UCSD-AML1 (cell line): ENCODE measurements at regions not wholly inside any gene's neighbourhood (a gene's known extent, or its start where the extent isn't known, plus 50 kb on each side); places are given as distances from the start of the nearest gene placed in this dataset.

Experiments
- DNase-seq: peaks from one replicate; lab custom pipeline; 2025; ENCODE audit not compliant: unreplicated experiment; lab: John Stamatoyannopoulos, UW

DNA sequence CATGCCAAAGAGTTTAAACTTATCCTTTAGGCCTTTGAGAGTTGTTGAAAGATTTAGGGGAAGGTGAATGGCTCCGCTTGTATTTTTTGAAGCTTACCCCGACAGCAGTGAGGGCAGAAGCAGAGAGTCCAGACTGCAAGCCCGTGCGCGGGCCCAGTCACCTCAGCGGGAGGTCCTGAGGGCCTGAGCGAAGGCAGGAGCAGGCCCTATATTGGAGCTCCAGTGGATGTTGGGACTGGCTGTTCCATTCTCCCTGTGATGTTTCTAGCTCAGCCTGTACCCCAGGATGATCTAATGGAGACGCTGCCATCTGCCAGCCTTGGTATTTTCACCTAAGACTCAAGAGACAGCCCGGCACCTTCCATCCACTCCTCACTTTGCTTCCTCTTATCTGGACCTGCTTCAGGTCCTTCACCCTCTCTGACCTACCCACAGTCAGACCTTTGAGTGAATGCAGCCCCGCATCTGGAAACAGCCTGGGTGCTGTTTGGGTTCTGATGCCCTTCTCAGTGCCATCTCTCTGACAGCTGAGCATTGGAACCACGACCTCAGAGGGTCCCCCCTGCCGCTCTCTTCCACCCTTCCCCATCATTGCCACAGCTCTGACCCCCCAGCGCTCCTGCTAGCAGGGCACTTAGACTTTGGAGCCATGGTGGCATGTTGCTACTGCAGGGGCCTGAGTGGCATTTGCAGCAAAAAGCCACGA lies 628.2 kb upstream of the CADM1 start:
- no peak for DNase-seq

DNA sequence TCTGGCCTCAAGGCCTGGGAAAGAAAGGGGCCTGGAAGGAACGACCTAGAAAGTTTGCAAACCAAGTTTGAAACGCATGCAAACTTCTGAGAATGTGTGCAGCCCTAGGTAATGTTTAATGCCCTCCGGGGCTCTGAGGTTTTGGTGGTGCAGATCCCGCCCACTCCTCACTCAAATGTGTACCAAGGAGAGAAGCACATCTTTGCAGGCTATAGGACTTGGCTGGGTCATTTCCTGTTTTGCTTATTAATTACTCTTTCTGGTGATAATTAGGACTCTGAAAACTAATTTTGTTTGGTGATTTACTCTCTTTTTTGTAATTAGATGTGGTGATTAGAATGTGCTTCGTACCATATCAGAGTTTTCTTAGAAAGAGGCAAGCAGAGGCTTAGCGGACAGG lies 625.9 kb upstream of the CADM1 start:
- DNase-seq = no peak

DNA sequence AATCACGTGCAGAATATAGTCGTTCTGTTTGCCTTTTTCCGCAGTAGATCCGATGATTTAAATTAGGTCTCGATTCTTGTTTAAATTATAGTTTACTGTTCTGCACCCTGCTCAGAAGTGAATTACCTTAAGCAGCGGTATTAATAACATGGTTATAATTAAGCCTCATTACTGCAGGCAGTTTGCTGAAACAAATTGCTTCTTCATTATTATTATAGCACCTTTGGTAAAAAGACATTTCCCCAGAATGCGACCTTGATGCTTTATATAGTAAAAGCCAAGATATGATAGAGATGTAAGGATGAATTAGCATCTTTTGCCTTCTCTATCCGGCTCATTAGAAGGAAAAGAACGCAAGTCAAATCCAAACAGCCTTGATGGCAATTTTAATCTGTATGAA lies 625.2 kb upstream of the CADM1 start:
- no peak for DNase-seq

DNA sequence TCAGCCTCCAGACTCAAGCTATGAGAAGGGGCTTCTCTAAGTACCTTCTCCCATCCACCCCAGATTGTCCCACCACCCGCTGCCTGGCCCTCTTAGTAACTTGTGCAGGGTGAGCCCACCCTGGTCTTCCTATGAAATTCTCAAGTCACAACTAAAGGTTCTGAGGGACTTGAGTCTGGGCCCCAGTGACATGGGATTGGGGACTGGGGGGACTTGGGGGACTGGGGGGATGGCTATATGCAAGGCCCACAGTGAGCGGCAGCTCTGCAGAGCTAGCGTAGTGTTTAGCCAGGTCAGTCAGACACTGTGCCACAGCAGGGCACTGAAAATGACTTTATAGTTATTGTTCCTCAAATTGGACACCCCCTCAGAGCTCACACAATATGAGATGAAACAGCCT lies 622.3 kb upstream of the CADM1 start:
- DNase-seq = no peak

DNA sequence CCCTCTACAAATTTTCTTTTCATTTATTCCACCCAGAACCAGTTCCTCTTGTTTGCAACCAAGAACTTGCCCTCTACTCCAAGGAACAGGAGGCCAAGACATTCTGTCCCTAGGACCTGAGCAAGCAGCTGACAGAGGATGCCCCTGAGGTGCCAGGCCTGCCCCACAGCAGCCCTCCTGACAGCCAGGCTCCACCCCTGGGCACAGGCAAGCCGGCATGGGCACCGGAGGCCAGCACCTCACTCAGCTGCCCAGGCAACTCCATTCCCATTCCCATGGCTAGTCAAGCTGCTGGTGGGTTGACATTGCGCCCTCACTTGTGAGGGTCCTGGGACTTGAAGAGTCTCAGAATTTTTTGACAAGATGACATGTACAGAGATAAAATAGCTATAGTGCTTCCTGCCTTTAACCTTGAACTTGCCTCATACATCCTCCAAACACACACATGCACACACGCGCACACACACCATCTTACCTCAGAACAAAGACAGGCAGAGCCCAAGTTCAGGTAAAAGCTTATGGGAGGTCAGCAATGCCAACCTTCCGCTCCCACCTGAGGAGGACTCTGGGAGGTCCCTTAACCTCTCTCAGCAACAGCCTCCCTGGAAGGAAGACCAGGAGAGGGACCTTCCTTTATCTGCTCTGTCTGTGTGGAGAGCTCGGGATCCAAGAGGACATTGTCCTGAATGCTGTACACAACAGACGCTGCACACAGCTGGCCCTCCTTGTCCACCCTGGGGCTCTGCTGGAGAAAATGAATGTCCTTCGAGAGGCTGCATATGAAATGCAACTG lies 620.9 kb upstream of the CADM1 start:
- DNase-seq = no peak

DNA sequence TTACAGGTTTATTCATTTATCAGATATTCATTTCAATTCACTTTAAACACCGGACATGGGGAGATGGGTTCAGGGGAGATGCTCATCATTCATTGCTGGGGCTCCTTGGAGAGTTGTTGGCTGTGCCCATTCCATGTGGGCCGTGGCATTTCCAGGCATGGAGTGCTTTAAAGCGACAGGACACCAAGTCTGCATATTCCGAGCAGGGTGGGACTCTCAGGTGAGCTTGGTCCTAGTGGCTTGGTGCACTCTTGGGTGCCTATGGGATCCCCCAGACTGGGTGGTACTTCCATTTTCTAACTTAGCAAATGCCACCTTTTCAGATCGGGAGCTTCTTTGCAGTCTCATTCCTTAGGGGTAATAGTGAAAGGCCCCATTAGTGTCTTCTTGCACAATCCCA lies 619.5 kb upstream of the CADM1 start:
- DNase-seq = no peak

DNA sequence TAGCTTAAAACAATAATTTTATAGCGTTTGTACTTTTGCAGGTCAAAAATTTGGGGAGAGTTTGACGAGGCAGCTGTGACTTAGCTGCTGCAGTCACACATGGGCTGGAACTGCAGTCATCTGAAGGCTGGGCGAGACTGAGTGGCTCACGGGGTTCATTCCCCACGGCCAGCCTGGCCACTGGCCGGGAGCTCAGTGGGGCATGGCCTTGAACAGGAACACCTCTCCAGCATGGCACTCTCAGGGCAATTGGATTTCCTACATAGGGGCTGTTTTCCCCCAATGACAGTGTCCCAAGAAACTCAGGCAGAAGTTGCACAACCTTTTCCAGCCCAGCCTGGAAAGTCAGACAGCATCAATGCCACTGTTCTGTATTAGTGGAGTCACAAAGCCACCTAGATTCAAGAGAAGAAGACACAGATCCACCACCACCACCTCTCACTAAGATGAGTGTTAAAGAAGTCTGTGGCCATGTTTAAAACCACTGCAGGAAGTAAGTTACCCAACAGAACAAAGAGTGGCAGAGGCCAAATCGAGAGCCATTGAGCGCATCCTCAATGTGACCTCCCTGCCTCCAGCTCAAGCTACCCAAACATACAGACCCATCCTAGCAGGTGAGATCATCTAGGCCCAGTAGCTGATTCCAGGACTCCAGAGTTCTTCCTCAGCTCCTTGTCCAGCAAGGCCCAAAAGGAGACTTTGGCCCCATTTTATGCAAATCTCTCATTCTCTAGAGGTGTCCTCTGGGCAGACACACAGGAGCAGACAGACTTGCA lies 618.7 kb upstream of the CADM1 start:
- DNase-seq = no peak

DNA sequence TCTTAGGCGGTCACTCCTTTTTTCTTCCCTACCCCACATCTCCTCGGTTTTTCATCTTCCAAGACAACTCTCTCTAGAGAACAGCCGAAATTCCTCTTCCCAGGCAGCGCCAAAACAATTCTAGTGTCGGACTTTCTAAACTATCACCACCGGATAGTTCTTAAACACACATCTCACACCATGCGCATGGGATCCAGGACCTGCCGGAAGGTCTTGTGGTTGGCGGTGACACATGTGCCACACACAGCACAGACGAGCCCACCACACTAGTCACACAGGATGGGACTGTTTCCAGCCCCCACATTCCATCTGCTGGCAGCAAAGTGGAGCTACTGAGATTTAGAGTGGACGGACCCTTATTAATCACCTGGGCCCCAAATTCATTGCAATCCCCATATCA lies 614.9 kb upstream of the CADM1 start:
- DNase-seq = no peak

DNA sequence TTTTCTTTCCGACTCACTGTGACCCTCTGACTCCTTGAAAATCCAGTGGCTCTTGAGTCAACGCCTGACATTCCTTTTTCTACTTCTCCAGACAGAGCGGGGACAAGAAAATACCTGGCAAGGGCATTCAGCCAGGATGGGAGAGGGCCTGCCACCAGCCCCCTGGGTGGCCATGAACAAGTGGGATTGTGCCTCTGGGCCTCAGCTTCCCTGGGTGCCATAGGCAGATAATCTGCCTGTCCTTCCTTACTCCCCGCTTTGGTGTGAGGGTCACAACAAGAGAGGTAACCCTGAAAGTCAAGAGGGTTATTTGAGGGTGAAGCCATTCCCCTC lies 613.9 kb upstream of the CADM1 start:
- no peak for DNase-seq

DNA sequence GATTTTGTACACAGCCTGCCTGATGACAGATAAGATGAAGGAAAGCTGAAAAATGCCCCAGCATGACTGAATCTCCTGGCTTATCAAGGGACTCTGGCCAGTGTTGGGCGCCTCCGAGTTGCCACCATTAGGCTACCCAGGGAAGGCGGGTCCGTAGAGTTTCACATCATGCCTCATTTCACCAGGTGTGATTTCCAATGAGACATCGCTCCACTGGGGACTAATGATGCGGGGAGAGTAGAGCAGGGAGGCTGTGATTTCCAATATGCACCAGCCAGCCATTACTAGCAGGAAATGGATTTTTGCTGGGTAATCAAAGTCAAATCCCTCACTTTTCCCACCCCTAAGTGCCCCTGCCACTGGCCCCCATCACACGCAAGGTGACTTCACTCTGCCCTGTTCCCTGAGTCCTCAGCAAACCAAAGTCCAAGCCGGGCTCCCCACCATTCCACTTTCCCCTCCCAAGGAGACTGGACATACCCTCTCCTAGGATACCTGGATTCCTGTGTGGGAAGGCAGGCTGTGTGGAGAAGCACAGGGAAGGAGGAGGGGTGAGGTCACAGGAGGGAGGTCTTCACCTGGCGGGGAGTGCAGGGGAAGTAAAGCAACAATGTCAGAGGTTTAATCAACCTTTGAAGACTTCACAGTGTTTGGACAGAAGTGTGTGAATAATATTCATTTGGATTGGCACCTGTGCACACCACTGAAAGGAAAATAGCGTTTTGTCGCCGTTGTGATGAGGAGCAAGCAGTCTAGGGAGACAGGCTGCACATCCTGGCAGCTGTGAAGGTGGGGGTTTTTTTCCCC lies 613.3 kb upstream of the CADM1 start:
- DNase-seq = no peak

DNA sequence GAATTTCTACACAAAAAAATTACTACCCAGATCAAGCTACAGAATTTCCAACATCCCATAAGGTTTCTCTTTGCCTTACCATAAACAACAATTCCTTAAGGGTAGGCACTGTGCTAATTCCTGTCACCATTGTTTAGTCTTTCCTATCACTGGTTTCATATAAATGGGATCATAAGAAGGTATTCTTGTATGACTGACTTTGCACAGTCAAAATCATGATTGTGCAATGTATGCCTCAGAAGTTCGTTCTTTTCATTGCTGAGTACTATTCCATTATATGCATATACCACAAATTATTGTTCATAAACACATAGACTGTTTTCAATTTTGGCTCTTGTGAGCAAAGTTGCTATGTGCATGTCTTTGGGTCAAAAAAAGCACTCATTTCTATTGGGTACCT lies 611.6 kb upstream of the CADM1 start:
- DNase-seq = no peak

DNA sequence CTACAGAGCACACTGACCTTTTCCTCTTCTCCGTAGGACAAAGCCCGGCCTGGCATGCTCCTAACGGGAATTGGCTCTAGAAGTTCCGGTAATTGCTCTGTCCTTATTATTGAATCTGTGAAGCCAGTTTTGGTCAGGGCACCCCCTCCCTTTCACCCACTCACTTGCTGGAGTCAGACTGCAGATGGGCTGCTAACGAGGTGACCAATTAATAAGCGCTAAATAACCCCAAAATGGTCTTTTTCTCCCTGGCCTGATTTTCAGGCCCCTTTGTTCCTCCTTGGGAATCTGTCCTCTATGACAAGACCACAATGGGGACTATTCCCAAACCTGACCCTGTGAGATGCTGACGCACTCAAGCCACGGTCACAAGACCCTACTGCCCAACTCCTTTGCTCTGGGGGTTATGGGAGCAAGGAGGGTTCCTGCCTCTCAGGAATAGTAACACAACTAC lies 610.0 kb upstream of the CADM1 start:
- no peak for DNase-seq

DNA sequence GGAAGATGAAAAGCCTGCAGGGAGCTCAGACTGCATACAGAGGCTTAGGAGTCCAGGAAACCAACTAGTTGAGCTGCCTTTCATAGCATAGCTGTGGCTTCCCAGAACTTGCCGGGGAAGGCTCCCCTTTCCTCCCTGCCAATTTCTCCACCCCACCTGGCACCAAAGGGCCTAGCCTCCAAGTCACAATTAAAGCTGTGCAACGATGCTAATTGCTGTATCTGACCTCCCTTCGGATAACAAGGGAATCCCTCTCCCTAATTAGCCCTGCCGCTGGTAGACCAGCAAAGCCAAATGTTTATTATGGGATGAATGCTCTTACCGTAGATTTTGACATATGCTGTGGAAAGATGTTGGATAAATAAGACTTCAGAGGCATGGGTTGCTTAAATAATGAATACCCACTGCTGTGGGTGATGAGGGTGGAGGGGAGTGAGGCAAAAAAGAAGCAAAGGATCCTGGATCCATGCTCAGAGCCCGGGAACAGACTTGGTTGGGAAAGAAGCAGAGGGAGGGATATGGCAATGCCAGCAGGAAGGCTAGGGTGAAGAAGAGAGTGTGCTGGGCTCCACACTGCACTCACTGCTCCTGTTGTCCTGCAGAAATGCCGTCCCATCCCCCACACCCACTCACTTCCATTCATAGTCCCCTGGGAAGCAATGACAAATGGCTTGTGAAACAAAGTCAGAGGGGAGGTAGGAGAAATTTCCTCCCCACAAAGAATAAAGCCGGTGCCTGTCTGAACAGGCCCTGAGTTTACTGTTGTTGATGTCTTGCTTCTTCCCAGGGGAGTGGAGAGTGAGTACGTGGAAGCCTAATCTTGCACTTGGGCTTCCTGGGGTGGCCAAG lies 608.1 kb upstream of the CADM1 start:
- DNase-seq = no peak

DNA sequence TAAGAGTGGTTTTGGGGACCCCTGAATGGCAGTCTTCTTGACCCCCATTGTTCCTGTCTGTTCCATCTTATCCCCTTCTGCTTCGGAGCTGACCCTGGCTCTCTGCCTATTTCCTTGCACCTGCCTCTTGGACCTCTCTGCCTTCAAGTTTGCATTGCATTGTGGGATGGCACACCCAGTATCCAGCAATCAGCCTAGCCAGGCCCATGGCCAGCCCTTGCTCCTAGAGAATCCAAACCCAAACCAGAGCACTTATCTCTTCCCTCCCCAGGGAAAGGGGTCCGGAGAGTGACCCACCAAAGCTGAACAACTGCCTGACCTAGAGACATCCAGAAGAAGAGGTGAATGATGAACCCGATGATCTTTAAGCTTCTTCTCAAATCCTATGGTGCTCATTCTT lies 607.3 kb upstream of the CADM1 start:
- DNase-seq = no peak

DNA sequence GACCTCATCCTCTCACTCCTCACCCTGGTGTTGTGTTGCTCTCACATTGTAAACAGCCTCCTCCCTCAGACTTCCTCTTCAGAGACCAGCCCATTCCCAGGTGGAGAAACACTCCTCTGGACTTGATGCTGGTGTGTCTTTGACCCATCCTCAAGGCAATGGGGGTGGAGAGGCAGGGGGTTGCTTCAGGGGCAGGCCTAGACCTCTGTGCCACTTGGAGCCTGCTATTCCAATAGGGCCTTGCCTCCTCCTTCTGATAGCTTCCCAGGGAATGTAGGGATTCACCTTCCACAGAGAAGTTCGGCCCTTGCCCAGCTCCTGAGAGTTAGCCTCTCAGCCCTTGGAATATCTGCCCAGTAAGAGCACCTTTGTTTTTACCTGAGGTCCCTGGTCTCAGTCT lies 606.6 kb upstream of the CADM1 start:
- DNase-seq = no peak

DNA sequence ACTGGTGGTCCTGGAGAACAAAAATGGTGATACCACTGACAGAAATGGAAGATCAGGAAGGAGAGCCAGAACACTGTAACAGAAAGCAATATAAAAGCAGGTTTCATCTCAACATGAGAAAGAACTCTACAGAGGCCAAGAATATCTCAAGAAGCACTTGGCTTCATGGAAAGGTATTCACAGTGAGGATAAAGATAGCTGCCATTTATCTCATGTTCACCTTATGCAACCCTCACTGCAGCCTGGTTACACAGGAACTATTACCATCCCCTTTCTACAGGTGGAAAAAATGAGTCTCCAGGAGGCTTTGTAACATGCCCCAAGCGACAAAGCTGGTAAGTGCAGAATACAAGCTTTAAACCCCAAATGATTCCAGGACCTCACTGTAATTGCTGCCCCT lies 606.1 kb upstream of the CADM1 start:
- DNase-seq = no peak

DNA sequence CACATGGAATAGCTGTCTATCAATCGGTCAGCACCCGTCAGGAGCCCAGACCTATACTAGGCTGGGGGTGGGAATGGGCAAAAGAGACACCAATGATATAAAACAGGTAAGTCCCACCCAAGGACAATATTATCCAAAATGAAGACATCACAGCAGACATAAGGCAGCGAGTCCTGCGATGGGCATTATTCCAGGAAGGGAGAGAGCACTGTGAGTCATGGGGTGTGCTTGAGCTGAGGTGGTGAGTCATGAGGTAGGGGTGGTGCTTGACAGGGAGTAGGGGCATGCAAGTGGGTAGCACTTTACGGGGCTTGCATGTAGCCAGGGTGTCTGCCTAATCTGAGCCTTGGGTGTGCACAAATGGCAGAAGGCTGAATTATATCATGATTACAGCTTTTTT lies 605.0 kb upstream of the CADM1 start:
- DNase-seq = no peak

DNA sequence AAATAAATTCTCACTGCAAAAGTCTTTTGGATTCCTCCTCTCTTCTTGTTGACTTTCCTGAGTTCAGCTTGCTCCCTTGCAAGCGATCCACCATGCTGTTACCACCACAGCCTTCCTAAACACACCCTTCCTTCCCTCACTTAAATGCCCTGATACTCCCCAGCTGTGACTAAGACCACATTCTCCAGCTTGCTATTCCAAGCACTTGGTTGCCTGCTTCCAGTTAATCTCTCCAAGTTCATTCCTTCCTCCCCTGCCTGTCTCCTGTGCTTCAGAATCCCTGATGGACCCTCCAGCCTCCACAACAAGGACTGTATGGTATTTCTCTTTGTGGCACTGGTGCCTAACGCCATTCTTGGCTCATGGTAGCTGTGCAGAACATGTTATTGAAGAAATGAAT lies 603.9 kb upstream of the CADM1 start:
- DNase-seq = no peak

DNA sequence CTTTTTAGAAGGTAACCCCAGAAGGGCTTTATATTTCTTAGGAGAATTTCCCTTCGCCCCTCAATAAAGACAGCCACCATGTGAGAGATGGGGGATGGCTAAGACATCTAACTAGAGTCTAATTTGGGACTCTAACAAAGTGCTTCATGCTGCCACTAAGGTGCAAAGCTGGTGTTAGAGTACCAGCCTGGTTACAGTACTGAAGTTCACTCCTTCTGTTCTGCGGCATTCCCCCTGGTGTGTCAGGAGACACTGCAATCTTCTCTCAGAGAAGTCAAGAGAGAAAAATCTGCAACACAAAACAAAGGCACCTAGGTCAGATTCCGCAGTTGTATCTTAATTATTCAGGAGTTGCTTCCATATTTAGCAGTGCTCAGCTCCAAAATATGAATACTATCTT lies 603.0 kb upstream of the CADM1 start:
- DNase-seq = no peak

DNA sequence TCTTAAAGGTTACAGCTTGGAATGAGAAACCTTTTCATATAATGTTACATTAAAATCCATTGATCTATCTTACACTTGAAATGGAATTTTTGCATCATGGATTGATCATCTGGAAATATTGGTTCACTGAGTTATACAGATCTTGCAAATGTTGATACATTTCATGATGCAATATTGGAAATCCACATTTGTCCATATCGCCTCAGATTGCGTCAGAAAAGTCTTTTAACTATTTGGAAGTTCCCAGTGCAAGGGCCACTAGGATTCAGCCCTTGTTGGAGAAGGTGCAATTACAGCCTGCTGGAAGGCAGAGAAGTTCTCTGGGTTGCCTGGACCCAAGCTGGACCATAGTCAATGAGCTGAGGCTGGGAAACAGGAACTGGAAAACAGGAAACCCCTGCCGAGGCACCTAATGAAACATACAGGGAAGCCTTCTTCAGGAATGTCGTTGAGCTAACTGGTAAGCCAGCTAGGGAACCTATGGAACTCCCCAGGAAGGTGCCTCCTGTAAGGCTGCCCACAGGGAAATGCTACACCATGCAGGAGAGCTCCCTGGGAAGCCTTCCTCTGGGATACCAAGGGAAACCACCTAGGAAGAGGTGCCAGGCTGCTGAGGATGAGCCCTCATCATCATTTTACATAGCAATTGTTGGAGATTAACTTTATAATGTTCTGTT lies 600.4 kb upstream of the CADM1 start:
- no peak for DNase-seq
